LNCAP (cell line): ENCODE measurements at regions not wholly inside any gene's neighbourhood (a gene's known extent, or its start where the extent isn't known, plus 50 kb on each side); places are given as distances from the start of the nearest gene placed in this dataset.

ENCODE experiments used
- CTCF ChIP-seq: fragments of 450-650 bp; IDR thresholded peaks from 2 replicates; pipeline ENCODE4 v1.5.1; 2017; ENCODE audit warnings: mild to moderate bottlenecking

DNA sequence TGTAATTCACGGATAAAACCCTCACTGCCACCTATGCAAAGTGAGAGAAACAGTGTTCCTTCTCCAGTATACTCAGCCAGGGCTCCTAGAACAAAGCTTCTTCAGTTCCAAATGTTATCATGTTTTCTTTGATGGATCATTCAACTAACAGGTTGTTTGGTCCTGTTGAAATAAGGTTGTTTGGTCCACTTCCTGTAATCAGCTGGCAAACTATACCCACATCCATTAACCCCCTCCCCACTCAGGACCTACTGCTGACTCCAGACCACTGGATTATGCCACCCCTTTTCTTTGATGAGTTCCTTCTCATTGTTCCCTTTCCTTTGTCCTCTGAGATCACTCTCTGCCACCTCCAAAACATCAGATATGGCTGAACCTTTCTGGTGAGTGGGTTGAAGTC is 267.7 kb upstream of the USP25 start:
- TF ChIP-seq CTCF, result no peak

DNA sequence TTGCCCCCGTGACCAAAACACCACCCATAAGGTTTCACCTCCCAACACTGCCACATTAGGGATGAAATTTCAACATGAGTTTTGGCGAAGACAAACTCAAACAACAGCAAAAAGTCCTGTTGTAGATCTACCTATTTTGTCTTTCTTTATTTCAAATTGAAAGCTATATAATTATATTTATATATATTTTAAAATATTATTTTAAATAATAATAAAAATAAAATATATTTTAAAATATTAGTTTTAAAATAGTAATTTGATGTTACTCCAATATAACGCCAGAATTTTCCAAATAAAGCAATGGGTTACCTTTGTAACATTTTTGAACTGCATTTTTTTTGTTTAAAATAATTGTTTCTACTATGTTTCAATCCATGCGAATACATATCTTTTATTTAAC is 263.5 kb upstream of the USP25 start:
- TF ChIP-seq CTCF, result no peak

GRCh38 chr21:15468368-15468767 is 261.4 kb upstream of the USP25 start:
- no peak for TF ChIP-seq CTCF

- TF ChIP-seq CTCF, result no peak
Measured at GRCh38 chr21:15472108-15473040, 257.4 kb upstream of the USP25 start.

DNA sequence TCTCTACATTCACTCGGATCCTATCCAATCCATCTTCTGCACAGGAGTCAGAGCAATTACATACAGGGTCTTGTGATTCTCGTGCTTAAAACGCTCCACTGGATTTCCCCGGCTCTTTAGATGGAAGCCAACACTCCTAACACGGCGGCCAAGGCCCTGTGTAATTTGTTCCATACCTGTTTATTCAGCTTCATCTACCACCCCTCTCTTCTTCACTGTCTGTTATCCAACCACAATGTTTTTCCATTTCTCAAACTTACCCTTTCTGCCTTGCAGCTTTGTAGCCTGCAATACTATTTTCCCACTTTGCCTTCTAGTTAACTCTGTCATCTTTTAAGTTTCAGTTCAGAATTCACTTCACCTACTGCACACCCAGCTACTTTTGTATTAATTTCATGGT is 249.6 kb upstream of the USP25 start:
- no peak for TF ChIP-seq CTCF

- peak; percentile 86 for TF ChIP-seq CTCF
Measured at GRCh38 chr21:15483138-15483780, 246.5 kb upstream of the USP25 start.

DNA sequence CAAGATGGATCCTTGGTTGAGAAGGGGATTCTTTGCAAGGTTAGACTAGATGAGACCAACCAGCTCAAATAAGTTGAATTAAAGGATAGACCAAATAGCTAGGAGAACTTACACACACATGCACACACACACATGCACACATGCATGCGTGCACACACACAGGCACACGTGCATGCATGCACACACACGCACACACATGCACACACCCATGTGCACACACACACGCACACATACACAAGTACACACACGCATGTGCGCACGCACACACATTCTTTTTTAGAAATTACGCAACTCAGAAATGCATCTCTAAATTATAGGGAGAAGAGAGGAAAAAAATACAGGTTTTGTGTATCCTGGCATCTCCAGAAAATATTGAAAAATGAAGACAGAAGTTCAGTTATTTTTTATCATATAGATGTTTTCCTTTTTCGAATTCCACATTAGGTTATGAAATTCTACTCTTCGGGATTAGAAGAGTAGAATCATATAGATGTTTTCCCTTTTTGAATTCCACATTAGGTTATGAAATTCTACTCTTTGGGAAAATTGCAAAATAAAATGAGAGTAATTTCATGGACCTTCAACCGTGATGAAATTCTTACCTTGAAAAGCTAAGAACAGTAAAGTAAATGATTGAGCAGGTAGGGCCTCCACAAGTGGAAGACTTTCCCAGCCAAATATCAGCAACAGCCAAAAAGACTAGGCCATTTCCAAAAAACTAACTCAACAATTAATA is 243.2 kb upstream of the USP25 start:
- no peak for TF ChIP-seq CTCF
